Adipose tissue (tissue), 3 donors: ENCODE measurements at regions not wholly inside any gene's neighbourhood (a gene's known extent, or its start where the extent isn't known, plus 50 kb on each side); places are given as distances from the start of the nearest gene placed in this dataset.
"Not testable (repeated sequence)": the region's sequence is repeated elsewhere in the genome, so short reads cannot be mapped to it uniquely, and the experiment has no call there.

Experiments used
- H3K27ac ChIP-seq: one replicate; pipeline ENCODE4 v1.5.1; 2013; ENCODE audit warnings: low read depth, low read length
- WGBS, 3 donors: extraction: QIAGEN DNeasy Blood & Tissue Kit; methylation state at CpG; one replicate each; pipeline ENCODE4 v1.1.7; 2013; 5-methylcytosine and 5-hydroxymethylcytosine counted together
- donor health status: healthy with polysubstance abuse.
- donor health status: Bipolar disorder and iron deficiency.
- donor health status: healthy.

DNA sequence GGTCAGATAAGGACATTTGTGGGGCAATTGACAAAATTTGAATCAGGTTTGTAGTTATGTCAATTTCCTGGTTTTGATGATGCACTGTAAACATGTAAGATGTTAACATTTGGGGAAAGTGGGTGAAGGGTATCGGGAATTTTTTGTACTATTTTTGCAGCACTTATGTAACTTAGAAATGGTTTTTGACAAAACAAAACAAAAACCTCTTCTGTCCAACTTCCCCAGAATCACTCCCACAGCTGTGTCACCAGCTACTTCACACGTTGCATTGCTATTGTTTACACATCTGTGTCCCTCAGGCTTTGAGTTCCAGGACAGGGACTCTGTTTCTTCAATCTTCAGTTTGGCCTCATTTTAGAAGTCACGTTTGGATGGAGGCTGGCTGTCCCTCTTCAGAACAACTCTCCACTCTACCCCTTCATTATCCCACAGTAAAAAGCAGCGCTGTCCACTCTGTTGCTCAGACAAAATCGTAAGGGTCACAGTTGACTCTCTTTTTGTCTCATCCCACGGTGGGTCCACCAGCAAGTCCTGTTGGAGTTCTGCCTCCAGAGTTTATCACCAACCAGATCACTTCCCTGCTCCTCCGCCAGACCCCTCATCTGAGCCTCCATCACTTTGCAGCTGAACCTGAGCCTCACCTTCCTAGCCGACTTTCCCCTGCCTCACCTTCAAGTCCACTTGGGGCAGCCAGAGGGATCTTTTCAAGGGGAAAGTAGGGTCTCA, 63.2 kb downstream of the NENF start:
- WGBS, 3 donors: 61 to 70% (median 65%) methylated on average over 8 of the region's 8 CpGs

DNA sequence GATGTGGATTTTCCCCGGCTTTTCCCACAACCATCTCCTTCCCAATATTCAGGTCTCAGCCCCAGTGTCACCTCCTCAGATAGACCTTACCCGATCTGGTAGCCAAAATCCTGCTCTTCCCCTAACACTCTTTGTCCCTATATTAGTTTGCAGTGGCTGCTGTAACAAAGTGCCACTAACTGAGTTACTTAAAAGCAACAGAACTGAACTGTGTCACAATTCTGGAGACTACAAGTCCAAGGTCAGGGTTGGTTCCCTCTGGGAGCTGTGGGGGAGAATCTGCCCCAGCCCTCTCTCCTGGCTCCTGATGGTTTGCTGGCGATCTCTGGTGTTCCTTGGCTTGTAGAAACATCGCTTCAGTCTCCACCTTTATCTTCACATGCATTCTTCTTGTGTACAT, 64.0 kb downstream of the NENF start:
- no peak overlapping the region for H3K27ac ChIP-seq
- 81 to 86% (median 85%) methylated on average over 4 of the region's 4 CpGs for WGBS, 3 donors

More for the DNA sequence above, 63.2 kb downstream of the NENF start:
- H3K27ac ChIP-seq: no peak overlapping the region

DNA sequence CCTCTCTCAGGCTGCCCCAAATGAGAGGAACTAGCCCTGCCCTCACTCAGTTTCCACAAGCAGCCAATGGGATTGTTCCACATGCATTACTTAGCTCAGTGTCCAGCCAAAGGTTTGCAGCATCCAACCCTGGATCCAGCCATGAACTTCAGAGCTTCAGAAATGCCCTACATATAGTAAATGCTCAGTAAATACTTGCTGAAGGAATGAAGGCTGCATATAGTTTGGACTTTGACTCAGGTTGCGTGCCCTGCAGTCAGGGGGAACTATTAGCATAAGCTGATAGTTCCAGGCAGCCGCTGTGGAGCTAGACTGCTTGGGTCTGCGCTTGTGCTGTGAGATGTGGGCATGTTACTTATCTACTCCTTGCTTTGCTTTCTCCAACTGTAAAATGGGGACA, 64.8 kb downstream of the NENF start:
- 88 to 97% (median 96%) methylated on average over 3 of the region's 3 CpGs for WGBS, 3 donors
- H3K27ac ChIP-seq: no peak overlapping the region

DNA sequence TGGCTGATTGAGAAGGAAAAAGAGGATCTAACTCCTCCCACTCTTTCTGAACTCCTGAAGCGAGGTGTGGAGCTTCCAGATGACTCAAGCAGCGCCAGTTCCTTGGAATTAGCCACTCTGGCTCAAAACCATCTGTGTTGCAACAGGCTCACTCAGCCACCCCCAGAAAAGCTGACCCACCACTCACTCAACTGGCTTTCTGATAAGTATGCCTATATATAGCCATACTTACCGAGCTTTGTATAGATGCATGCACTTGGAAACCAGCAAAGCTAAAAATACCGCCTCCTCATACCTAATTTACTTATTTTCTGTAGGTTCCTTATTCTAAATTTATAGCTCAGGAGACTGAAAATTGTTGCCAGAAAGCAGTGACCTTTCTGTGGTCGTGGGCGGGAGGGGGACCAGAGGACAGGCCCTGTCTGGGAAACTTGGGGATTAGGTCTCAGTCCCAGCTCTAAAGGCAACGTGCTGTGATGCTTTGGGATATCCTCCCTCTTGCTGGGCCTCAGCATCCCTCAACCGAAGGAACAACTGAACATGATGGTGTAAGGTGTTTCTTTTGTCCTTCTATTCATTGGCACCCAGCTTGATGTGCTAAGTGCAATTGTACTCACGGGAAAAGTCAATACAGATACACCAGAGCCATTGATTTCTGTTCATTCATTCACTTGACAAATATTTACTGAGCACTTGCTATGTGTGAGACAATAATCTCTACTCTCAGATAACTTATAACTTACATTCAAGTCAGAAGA, 65.7 kb downstream of the NENF start:
- H3K27ac ChIP-seq: no peak overlapping the region
- 70 to 83% (median 79%) methylated on average over 9 of the region's 9 CpGs for WGBS, 3 donors

DNA sequence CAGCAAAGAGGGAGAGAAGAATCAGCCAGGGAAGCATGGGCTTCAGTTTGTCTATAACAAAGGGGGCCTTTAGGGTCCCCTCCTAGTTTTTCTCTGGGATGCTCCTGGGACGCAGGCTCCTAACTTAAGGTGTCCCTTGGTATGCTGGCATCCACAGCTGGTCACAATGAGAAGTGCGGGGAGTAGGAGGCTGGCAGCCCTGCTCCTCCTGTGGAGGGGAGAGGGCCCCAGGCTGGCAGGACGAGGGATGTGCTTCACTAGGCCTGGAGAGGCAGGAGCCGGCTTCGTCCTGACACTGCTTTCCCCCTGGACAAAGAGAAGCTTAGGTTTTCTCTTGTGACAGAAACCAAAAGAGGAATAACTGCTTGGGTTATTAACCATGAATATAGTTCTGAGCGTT, 67.6 kb downstream of the NENF start:
- 95 to 96% (median 95%) methylated on average over 6 of the region's 6 CpGs for WGBS, 3 donors
- H3K27ac ChIP-seq: no peak overlapping the region

DNA sequence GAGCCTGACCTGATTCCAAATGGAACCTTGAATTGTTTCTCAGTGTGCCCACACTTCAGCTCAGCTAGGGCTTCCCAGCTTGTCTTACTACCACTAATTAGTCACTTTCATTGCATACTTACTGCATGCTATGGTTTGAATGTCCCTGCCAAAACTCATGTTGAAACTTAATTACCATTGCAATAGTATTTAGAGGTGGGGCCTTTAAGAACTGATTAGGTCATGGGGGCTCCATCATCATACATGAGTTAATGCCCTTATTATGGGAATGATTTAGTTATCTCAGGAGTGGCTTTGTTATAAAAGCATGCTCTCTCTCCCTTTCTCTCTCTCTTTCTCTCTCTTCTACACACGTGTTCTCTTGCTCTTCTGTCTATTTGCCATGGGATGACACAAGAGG, 68.3 kb downstream of the NENF start:
- 77 to 87% (median 84%) methylated on average over 1 of the region's 1 CpG for WGBS, 3 donors
- H3K27ac ChIP-seq: no peak overlapping the region

DNA sequence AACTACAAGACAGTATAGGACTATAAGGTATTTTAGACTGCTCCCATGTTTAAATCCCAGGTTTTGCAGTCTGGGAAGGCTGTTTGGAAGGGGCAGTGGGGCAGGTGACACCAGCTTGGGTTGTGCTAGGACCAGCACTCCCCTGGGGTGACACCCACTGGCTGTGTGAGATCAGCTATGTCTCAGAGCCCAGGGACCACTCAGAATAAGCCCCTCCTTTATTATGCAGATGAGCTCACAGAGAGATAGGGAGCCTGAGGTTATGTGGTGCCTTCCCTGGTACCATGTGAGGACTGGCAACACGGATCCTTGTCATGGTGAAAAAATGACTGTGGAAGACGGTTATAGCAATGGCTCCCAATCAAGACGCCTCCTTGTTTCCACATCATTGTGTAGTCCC, 71.0 kb downstream of the NENF start:
- 92 to 93% (median 92%) methylated on average over 3 of the region's 3 CpGs for WGBS, 3 donors
- no peak overlapping the region for H3K27ac ChIP-seq

DNA sequence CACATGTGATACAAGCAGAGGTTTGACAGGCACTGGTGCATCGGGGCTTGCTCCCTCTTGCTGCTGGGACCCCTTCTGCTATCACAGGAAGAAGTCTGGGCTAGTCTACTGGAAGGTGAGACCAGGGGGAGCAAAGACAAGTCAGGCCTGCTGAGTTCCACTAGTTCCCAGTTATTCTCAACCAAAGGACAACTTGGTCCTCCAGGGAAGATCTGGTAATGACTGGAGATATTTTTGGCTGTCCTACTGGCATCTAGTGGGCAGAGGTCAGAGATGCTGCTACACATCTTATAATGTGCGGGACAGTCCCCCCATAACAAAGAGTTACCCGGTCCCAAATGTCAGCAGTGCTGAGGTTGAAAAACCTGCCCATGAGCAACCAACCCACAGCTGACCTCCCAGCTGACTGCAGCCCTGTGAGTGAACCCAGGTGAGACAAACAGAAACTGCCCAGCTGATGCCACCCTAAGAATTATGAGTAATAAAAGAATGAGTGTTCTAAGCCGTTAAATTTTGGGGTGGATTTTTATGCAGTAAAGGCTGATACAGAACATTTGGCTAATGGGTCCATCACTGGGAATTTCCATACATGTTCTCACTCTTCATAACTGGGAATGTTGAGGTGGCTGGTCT, 71.6 kb downstream of the NENF start:
- 73 to 90% (median 90%) methylated on average over 4 of the region's 4 CpGs for WGBS, 3 donors
- no peak overlapping the region for H3K27ac ChIP-seq

DNA sequence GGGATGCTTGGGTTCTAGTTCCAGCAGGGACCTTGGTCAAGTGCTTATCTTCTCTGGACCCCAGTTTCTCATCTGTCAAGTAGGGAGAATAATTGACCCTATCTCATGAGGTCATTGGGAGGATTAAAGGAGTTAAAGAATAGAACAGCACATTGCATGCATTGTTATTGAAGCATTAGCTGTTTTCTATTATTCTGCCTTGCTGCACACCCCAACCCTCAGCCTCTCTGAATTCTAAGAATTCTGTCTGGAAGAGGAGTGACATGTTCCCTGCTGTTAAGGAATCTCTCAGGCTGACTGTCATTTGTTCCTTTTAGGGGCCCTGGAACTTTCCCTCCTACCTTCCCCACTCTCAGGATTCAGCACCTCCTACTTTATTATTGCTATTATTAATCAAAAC, 73.9 kb downstream of the NENF start:
- no peak overlapping the region for H3K27ac ChIP-seq

DNA sequence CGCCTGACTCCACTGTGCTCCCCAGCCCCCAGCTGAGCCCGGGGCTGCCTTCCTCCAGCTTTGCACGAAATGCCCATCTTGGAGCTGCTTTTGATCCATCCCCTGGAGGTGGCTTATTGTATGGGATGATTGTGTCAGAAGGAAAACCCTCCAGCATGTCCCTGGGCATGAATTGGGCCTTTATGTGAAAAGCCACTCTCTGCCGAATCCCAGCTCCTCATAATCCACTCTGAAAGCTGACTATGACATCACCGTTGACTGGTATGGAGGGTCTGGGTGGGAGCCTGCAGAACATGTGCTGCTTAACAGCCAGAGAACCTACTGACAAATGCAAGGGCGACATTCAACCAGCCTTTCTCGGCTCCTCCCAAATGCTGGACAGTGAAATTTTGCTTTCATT, 74.6 kb downstream of the NENF start:
- H3K27ac ChIP-seq: no peak overlapping the region
- WGBS, 3 donors: 79 to 91% (median 82%) methylated on average over 7 of the region's 7 CpGs

DNA sequence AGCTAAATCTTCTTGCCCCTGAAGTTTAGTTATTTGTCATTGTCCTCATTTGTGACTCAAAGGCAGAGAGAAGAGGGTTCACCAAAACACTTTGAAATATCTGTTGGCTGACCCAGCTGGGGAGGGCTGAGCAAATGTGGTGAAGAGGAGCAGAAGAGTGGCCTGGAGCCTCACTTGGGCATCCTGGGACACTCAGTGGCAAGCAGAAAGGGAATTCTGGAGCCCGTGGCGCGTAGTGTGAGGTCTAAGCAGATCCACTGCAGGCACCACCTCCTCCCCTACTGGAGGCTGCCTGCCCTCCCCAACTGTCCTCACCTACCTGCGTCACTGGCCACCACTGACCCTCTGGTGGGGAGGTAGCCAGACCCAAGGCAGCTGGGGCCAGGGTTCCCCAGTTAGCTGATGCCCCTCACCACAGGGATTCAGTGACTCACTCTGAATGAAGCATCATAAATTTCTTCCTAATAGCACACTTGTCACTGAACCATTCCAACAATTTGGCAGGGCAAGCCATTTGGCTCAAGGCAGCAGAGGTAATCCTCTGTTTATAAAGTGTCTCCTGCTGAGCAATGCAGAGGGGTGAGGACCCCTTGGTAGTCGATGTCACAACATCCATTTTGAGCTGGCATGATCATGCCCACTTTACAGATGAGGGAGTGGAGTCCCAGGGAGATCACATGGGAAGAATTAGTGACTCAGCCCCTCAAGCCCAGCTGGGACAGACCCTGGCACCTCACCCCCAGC, 80.3 kb downstream of the NENF start:
- no peak overlapping the region for H3K27ac ChIP-seq
- 68 to 72% (median 69%) methylated on average over 5 of the region's 5 CpGs for WGBS, 3 donors

DNA sequence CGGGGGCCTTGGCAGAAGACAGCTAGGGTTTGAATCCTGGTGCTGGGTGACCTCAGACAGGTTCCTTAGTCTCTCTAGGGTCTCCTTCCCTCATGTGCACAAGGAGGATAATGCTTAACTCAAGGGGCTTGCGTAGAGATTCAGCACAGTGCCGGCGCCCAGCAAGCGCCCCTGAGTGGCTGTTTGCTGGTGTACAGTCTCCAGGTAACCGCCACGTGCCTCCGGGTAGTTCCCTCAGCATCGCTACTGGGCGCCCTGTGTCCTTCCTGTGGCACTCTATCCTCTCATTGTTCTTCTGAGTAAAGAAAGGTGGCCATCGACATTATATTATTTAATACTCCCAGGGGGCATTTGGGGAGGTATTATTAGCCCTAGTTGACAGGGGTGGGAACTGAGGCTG, 80.9 kb downstream of the NENF start:
- 73 to 80% (median 73%) methylated on average over 11 of the region's 11 CpGs for WGBS, 3 donors
- H3K27ac ChIP-seq: no peak overlapping the region

DNA sequence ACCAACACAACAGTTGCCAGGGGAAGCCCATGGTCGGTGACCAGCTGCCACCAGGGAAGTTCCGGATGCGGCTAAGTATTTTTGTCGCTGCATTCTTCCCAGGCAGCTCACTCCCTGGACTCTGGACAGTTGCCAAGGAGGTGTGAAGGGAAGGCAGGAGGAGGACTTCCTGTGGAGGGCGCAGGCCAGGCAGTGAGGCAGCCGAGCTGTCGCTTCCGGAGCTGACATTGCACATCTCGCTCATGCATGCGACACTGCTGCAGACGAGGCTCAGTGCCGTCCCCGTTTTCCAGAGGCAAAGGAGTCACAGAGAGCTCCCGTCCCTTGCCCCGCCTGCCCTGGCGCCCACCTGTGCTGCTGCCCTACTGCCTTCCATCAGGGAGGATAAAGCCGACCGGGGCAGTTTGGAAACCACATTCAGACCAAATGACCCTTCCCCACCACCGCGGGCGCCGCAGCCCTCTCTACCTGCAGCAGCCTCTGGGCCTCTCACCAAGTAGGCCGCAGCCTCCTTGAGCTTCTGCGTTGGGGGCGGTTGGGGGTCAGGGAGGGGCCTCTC, 81.4 kb downstream of the NENF start:
- 20 to 26% (median 22%) methylated on average over 25 of the region's 25 CpGs for WGBS, 3 donors
- H3K27ac ChIP-seq: no peak overlapping the region

DNA sequence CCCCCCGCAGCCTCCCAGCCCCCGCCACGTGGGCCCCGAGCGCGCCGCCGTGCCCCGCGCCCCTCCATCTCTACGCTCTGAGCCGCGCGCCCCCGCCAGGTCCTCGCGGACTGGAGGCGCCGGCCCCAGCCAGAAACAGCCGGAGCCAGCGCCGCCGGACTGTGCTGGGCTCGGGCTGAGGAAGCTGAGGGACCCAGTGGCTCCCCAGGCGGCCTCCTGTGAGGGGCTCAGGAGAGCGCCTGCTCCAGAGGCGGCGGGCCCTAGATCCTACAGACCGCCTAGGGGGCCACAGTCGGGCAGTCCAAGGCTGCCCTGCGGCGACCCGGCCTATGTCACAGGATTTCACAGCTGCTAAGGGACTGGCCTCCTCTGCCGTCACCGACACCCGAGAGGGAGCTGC, 82.1 kb downstream of the NENF start:
- WGBS, 3 donors: 17 to 25% (median 20%) methylated on average over 29 to 36 of the region's 36 CpGs
- no peak overlapping the region for H3K27ac ChIP-seq

DNA sequence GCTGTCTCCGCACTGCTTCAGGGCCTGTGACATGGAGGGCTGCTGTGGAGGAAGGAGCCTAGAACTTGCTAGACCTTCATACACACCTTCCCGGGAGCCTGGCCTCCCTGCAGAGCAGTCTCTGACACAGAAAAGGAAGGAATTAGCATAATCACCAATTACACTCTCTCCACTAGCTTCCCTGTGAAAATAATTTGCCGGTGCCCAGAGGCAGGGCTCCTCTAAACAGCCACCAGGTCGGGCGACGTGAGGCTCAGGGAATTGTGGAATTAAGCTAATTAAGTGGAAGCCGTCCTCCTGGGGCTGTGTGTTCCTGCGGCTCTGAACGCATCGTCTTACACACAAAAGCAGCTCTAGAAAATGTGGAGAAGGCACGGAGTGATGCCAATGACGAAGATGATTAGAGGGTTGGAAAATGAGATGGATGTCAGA, 82.6 kb downstream of the NENF start:
- 66 to 73% (median 71%) methylated on average over 12 of the region's 12 CpGs for WGBS, 3 donors
- no peak overlapping the region for H3K27ac ChIP-seq

DNA sequence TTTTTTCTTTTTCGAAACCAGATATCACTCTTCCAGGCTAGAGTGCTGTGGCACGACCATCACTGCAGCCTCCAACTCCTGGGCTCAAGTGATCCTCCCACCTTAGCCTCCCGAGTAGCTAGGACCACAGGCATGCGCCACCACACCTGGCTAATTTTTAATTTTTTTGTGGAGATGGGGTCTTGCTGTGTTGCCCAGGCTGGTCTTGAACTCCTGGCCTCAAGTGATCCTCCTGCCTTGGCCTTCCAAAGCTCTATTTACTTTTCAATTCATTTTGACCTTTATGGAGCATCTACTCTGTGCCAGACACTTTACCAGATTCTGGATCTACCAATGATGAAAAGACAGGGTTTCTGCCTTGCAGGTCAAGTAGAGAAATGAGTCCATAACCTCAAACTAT, 83.3 kb downstream of the NENF start:
- 88 to 94% (median 93%) methylated on average over 4 of the region's 4 CpGs for WGBS, 3 donors

DNA sequence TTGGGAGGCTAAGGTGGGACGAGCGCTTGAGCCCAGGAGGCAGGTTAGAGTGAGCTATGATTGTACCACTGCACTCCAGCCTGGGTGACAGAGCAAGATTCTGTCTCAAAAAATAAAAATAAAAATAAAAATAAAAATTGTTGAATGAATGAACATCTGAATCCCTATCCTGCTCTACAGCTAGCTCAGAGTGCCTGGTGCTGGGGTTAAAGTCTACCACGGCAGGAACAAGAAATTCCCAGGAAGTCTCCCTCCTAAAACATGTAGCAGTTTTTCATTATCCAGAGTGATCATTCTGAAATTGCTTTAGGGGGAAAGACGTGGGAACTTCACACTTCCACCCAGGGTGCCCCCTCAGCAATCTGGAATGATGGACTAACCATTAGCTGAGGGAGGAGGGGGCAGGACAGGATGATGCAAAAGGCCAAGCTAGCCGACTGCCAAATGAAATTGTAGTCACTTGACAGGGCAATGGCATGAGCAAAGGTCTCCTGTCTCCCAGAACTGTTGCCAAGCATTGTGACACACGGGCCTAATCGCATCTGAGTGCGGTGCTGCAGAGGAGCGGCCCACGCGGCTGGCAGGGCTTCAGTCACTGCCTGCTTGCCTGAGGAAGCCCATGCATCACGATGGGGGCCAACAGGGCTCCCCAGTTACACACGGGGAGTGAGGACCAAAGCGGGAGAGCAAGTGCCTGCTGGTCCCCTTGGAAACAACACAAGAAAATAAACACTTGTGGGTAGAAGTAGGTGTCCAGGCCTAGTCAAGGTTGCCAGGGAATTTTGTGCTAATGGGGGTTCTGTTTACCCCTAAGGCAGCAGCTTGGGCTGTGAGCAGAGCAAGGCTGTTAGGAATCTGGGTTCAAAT, 85.7 kb downstream of the NENF start:
- 47 to 60% (median 58%) methylated on average over 14 of the region's 14 CpGs for WGBS, 3 donors
- H3K27ac ChIP-seq: no peak overlapping the region

More for the DNA sequence above, 83.3 kb downstream of the NENF start:
- H3K27ac ChIP-seq: not testable (repeated sequence)

DNA sequence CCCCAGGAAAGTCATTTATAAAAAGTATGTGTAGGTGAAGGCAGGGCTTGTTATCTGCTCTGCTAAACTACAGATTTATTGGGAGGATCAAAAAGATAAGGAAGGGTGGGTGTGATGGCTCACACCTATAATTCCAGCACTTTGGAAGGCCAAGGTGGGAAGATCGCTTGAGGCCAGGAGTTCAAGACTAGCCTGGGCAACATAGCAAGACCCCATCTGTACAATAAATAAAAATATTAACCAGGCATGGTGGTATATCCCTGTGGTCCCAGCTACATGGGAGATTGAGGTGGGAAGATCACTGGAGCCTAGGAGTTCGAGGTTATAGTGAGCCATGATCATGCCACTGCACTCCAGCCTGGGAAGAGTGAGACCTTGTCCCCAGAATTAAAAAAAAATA, 86.4 kb downstream of the NENF start:
- no peak overlapping the region for H3K27ac ChIP-seq
- WGBS, 3 donors: 88 to 100% (median 92%) methylated on average over 2 of the region's 2 CpGs
